Mammary epithelial cell (primary cell): ENCODE measurements at regions not wholly inside any gene's neighbourhood (a gene's known extent, or its start where the extent isn't known, plus 50 kb on each side); places are given as distances from the start of the nearest gene placed in this dataset.

Experiments used
- CTCF ChIP-seq, 2 donors: IDR thresholded peaks in 1 of 2; conservative IDR thresholded peaks in 1 of 2; 2 replicates each; pipeline ENCODE4 v1.5.1; 2011 to 2012; ENCODE audit warnings: inconsistent platforms in 2 of 2, low read length in 2 of 2, mild to moderate bottlenecking in 2 of 2, control low read depth in 1 of 2, low read depth in 1 of 2; ENCODE audit not compliant: insufficient read depth in 1 of 2; ENCODE audit errors: extremely low read depth in 1 of 2
- EZH2 ChIP-seq: IDR thresholded peaks from 2 replicates; pipeline ENCODE4 v1.6.1; 2012; ENCODE audit warnings: low read length, inconsistent platforms, borderline replicate concordance

GRCh38 chr1:195763146-195763906 lies 844.9 kb downstream of the KCNT2 start:
- TF ChIP-seq CTCF (conservative IDR thresholded peaks at IDR 0.05 in 1 of 2, IDR thresholded peaks at IDR 0.05 in 1 of 2; ENCODE audit: extremely low read depth in 1 of 2, insufficient read depth in 1 of 2, low read depth in 1 of 2, low read length in 2 of 2) (no peak), EZH2 (no peak)
